HS-5 (cell line): ENCODE measurements at regions not wholly inside any gene's neighbourhood (a gene's known extent, or its start where the extent isn't known, plus 50 kb on each side); places are given as distances from the start of the nearest gene placed in this dataset.
"Not testable (repeated sequence)": the region's sequence is repeated elsewhere in the genome, so short reads cannot be mapped to it uniquely, and the experiment has no call there.

ENCODE experiments used
- DNase-seq: peaks from one replicate; pipeline ENCODE4 v3.0.0-alpha.2; 2012; ENCODE audit warnings: low read depth

DNA sequence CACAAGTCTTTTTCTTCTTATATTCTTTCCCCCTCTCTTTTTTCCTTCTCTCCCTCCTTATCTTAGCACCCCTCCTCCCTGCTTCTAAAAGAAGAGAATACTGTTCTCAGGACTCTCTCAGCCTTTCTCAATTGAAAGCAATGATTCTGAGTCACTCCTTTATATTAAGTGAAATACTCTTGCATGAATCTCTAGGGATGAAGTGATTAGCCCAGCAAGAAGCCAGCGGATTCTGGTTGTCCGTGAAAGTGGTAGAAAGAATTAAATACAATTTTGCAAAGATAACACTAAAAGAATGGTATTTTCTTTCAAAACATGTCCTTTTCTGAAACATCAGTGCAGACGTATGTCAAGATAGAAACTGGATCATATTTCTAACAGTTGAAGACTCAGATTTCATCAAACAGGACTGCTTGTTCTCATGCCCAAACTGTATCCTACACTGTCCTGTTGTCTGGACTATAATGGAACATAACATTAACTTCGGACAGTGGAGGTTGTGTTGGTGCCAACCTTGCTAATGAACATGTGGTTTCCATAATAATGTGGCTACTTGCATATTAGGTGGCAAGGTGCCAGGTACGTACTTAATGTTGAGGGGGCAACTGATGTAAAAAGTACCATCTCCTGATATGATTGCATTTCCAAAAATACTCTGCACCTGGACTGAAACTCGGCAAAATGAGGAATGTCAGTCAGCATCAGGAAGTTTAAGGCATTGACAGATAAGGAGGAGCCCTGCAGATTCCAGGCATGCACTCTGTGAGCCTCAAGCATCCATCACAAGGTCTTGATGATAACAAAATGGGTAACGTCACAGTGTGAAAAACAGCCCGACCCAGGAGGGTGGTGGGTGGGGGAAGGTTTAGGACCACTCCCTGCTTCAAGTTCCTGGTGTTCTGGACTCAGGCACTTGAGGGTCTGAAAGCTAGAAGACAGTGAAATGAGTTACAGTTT lies 357.2 kb downstream of the DLEU7 start:
- no peak for DNase-seq

DNA sequence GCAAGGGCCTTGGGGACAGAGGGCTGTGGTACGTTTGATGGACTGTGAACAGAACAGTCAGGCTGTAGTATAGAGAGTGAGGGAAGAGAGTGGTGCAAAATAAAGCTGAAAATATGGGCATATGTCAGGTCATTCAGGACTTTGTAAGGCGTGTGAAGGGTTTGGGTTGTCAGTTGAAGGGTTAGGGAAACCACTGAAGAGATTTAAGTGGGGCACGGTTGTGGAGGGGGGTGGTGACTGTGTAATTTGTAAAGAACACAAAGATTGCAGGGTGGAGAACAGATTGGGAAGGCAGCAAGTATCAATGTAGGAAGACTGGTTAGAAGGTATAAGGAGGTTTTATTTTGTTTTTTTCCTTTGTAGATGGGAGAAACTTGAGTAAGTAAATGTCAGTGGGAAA lies 349.8 kb downstream of the DLEU7 start:
- DNase-seq, result no peak

DNA sequence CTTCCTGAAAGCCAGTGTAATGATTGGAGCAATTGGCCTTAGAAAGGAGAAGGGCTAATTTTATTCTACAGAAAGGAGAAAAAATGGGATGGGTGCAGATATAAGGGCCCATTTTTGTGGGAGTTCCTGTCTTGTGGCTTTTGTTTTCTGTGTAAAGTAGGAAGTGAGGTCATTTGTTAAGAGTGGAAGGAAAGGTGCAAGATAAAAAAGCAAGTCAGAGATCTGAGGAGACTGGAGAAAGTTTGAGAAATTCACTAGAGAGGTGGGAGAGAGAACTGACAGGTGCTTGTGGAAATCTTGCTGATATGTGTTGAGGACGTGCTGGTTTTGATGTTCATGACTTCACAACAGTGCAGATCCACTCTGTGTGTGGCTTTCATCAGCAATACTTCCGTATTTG lies 349.4 kb downstream of the DLEU7 start:
- DNase-seq, result no peak

DNA sequence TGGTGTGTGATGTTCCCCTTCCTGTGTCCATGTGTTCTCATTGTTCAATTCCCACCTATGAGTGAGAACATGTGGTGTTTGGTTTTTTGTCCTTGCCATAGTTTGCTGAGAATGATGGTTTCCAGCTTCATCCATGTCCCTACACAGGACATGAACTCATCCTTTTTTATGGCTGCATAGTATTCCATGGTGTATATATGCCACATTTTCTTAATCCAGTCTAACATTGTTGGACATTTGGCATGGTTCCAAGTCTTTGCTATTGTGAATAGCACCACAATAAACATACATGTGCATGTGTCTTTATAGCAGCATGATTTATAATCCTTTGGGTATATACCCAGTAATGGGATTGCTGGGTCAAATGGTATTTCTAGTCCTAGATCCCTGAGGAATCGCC lies 340.3 kb downstream of the DLEU7 start:
- not testable (repeated sequence) for DNase-seq

DNA sequence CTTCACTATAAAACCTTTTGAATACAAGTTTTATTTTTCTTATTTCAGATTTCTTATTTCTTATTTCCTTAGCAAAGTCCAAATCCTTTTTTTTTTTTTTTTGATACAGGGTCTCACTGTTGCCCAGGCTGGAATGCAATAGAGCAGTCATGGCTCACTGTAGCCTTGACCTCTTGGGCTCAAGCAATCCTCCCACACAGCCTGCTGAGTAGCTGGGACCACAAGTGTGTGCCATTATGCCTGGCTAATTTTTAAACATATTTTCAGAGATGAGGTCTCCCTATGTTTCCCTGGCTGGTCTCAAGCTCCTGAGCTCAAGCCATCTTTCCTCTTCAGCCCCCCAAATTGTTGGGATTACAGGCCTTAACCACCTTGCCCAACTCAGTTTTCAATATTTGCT lies 334.3 kb downstream of the DLEU7 start:
- no peak for DNase-seq

DNA sequence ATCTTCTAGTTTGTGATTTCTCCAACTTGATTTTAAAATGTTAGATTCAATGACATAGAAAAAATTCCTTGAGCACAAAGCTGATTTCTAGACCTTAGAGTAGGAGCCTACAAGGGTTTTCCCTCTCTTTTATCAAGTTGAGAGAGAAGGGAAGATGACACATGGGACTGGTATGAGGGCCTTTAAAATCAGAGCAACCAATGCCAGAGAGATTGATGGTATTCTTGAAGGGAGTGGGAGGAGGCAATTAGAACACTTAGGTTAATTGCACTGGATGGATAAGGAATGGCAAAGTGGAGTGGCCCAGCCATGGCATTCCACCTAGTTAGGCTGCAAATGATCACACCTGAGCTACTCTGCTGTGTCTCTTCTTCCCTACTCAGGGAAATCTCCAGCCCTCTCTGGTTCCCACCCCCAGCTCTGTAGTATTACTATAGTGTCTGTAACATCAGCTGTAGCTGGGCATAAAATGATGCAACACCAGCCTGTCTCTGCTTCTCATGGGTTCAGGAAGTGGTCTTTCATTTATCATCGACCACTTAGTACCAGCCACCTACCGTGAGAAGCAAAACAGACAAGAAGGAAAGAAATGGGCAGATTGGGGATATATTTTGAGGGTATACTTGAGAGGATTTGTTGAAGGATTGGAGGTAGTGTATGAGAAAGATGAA lies 333.6 kb downstream of the DLEU7 start:
- no peak for DNase-seq

DNA sequence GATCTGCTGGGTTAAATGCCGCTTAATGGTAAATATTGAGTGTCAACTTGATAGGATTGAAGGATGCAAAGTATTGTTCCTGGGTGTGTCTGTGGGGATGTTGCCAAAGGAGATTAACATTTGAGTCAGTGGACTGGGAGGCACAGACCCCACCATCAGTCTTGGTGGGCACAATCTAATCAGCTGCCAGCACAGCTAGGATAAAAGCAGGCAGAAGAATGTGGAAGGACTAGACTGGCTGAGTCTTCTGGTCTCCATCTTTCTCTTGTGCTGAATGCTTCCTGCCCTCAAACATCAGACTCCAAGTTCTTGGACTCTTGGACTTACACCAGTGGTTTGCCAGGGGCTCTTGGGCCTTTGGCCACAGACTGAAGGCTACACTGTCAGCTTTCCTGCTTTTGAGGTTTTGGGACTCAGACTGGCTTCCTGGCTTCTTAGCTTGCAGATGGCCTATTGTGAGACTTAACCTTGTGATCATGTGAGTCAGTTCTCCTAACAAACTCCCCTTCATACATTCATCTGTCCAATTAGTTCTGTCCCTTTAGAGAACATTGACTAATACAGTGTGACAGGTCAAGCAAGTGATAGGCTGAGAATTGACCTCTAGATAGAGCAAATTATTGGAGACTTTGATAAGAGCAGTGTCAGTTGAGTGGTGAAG lies 332.5 kb downstream of the DLEU7 start:
- DNase-seq, result not testable (repeated sequence)

DNA sequence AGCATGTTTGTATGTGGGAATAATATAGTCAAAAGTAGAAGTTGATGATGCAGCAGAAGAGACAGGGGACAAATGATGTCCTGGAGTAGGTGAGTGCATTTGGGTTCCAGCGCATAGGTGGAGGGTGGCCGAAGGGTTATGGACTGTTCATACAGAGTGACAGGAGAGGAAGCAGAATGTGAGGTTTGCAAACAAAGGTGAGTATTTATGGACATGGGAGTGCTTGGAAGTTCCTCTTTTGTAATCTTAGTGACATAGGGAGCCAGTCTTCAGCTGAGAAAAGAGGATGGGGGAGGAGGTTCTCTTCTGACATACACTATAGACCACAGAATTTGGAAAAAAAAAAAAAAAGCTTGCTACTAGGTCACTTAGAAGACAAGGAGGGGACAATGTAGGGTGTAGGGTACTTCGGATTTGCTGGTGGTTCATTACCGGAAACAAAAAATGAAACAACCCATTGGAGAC lies 331.6 kb downstream of the DLEU7 start:
- DNase-seq, result no peak

DNA sequence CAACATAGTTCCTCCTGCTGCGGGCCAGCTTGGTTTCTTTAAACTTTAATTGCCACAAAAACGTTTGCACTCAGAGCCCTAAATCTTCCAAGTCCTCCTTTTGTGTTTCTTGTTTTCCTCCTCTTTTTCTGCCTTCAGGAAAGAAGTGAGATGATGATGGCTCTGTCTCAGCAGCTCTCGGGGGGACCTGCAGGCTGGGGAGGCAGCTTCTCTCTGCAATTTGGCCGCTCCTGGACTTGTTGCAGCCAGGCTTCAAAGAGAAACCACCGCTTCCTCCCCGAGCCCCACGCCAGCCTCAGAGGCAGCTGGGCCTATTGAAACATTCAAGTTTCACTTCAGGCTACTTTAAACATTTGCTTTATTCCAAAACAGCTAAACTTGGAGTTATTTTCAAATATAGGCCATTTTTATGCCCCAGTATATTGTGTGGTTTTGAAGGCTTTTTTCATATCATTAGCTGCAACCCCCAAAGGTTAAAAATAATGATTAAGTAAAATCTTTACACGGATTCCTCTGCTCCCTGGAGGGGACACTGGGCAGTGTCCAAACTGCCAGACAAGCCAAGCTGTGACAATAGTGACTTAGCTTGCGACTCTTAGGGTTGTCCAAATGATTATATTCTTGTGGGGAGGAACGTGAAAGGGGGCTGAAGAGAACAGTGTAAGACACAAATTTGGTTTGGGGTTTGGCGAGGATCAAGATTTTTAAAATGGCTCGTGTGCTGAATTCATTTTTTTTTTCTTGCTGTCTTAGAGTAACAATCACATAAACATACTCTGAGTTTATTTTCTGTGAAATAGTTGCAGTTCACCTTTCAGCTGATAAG lies 330.8 kb downstream of the DLEU7 start:
- no peak for DNase-seq

DNA sequence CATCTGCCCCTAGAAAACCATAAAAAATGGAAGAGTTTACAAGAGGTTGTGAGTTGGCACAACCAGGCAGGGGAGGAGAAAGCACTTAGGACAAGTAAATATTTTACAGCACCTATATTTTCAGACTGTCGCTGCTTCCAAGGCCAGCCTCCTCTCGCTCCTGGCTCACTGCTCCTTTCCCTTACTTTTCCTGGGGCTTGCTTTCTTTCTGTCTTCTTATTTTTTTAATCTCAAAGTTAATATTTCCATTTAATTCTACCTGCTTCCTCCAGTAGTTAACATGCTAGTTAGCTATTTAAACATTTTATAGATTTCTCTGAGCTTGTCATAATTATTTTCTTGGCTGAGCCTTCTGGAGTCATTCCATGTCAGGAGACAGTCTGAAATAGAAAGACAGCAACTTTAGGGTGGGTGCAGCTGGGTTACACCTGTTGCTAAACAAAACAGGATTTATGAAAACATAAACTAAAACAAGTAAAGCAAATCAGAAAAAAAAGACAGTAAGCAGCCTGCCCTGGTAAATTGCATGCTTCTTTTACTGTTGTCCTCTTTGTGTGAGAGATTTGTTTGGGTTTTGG lies 330.1 kb downstream of the DLEU7 start:
- no peak for DNase-seq

DNA sequence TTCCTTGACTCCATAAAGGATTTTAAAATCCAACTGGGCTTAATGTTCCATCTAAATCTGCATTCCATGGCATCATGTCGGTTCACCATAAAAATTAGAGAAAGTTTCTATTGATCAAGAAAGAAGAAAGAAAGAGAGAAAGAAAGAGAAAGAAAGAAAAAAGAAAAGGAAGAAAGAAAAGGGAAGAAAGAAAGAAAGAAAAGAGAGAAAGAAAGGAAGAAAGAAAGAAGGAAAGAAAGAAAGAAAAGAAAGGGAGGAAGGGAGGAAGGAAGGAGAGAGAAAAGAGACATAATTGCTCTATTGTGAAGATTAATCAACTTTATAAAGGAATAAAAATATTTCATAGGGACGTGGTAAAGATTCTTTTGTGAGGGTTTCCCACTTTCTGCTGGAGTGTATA lies 329.2 kb downstream of the DLEU7 start:
- no peak for DNase-seq

DNA sequence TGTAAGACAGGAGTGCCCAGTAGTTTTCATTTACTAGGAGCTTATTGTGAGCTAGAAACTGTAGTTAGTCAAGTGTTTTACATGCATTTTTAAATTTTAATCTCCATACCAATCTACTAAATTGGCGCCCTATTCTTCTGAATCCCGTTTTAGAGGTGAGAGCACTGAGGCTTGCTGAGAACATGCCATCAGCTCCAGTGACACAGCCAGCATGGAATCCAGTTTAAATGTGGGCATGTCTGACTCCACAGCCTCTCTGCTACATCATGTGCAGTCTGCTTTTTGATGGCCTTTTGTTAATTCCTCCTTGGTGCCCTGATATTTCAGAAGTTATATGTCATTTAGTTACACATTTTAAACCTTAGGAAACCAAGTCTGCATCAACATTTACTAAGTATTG lies 325.4 kb downstream of the DLEU7 start:
- no peak for DNase-seq

DNA sequence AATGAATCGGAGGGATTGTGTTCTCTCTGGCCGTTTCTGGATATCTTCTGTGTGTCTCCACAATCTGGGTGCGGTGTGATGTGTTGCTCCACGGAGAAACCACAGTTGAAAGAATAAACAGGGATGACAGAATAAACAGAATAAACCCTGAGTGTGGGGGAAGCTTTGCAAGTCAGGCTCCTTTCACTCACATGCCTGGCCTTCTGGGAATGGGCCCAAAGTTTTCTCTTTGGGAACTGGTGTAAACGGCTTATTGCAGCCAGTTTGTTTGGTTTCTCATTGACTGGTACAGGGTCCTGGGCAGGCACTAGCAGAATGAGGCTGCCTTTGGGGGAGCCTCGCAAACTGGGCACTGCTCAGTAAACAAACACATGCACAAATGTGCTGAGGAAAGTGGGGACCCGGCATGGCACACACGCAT lies 324.7 kb downstream of the DLEU7 start:
- no peak for DNase-seq

DNA sequence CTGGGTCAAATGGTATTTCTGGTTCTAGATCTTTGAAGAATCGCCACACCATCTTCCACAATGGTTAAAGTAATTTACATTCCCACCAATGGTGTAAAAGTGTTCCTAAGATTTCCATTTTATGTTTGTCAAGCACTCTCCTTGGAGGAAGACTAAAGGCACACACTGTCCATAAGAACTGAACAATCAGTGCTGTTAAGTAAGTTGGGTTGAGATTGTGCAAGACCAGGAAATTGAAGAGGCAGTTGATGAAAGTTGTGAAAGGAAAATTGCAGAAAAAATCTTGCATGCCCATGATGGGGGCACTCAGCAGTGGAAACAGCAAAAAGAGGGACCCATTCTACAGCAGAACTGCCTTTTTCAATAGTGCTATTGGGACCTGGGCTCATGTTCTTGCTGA lies 323.6 kb downstream of the DLEU7 start:
- no peak for DNase-seq

DNA sequence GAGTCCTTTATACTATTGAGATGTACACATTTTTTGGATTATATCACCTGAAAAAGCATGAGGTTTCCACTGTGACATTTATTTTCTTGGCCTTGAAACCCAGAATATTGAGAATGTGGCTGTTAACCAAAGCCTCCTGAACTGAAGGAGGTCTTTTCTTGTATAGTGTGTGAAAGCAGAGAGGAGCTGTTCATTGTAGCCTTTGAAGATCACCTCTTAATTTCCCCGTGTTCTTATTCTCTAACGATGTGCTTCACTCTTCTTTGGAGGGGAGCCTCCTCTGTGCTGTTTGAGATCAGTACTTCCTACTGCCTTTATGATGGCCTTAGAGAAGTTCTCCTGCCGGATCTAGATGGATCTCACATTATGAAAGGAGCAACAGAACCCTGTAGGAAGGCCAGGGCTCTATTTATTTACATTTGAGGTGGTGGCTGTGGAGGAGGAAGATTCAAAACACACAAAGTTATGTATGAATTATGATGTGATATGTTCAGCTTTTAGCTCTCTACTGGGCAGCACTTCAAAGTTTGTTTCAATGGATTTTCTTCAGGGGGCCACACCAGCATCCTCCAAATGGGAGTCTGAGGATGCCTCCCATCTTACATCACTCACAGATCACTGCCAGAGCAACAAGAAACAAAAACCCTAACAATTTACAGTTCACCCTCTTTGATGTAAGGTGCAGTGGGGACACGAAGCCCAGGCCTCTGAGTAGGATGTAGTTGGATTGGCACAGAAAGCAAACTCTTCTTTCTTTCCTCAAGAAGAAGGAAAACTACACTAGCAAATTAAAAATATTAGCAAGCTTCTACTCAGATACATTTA lies 322.3 kb downstream of the DLEU7 start:
- DNase-seq, result no peak

DNA sequence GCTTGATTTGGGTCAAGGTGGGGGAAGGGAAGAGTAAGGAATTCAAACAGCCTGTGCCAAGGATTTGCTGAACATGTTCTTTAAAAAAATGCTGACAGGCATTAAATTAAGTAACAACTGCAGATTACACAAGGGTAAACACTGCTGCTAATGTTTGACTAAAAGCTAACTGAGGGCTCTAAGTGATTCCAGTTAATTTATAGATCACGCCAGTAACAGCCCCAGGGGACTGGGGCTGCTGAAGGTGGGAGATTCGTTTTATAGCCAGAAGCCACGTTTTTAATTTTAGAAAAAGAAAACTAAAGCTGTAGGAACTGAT lies 321.7 kb downstream of the DLEU7 start:
- DNase-seq, result no peak

DNA sequence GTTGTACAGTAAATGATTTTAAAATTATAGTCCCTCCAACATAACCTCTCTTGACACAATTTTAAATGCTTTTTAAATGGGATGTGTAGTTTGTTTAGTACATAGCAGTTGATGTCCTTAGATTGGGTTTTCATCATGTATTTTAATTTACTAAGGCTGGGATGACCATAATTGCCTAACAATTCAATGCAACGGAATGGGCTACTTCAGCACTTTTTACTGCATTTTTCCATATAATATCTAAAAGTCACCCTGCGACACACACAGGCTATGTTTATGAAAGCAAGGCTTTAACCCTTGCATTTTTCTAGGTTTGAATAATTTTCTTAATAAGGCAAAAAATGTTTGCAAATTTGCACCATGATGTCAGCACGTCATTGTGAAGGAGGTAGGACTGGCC lies 321.0 kb downstream of the DLEU7 start:
- no peak for DNase-seq

DNA sequence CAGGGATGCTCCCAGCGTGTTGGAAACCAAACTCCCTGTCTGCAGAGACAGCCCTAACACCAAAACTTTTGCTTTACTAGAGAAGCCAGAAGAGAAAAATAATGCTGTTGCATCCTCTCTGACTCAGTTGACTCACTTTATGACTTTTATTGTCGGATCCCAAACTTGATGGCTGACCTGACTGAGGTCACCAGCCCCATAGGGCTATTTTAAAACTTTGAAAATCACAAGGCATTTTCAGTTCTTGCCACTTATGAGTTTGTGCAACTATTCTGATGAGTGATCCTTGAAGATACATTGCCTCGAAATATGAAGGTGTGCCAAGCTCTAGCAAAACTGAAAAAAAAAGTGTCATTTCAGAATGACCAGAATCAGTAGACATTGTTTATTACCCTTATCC lies 320.2 kb downstream of the DLEU7 start:
- no peak for DNase-seq

DNA sequence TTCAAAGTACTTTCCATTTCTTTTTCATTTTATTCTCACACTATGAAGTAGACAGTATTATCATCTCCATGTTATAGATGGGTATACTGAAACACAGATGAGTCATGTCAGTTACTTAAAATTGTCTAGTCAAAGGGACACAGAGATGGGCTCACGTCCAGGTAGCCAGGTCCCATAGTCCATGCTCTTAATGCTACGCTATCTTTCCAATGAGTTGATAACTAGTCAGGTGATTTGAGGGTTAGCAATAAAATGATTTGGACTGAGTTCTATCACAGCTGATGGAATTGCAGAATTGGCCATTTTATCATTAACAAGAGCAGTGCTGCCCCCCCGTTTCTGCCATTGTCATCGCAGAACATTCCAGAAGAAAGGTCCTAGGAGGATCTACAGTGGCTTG lies 318.9 kb downstream of the DLEU7 start:
- no peak for DNase-seq

DNA sequence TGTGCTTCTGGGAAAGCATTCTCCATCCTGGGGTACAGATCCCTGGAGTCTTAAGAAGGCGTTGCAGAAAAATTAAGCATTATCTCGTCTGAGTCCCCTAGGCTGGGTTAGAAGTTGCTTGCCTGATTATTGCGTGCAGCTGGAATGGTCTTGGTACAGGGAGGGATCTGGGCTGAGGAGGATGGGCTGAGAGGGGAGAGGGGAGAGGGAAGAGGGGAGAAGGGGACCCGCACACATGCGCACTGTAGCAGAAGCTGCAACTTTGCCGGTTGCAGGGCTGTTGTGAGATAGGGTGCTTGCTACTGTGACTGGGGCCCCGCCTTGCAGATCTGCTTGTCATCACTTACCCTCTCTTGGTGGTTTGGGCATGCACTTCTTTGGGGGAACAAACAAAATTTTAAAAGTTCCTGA lies 316.8 kb downstream of the DLEU7 start:
- no peak for DNase-seq

DNA sequence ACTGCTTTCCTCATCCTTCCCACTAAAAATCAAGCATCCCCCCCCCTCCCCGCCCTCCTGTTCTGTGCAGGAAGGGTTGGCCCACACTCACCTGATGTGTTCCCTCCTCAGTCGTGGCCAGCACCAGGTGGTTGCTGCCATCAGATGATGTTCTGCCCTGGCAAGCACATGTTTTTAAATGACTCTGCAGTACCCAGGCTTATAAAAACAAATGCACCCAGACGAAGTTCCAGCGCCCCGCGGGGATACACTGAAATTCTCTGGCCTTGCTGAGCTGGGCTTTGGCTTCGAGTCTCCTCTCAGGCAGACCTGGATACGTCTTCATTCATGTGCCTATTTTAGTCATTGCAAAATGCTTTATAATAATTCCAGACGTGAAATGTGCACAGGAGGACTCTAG lies 316.3 kb downstream of the DLEU7 start:
- DNase-seq, result no peak
